HG03521 (cell line): ENCODE measurements at regions not wholly inside any gene's neighbourhood (a gene's known extent, or its start where the extent isn't known, plus 50 kb on each side); places are given as distances from the start of the nearest gene placed in this dataset.

ENCODE experiments used
- ATAC-seq: cut with Tn5 transposase; IDR thresholded peaks from one replicate; pipeline ENCODE4 v1.9.1; 2021; ENCODE audit warnings: mild to moderate bottlenecking, moderate library complexity; ENCODE audit not compliant: unreplicated experiment

DNA sequence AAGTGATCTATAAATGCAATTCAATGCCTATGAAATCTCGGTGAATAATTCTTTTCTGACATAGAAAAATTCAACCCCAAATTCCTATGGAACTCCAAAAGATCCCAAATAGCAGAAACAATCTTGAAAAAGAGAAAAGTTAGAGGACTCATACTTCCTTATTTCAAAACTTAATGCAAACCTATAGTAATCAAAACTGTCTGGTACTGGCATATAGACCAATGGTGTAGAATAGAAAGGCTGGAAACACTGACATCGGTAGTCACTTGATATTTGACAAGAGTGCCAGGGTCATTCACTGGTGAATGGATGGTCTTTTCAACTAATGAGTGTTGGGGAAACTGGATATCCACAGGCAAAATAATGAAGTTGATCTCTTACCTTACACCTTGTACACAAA is 637.1 kb upstream of the PCDH9 start:
- ATAC-seq, result no peak

DNA sequence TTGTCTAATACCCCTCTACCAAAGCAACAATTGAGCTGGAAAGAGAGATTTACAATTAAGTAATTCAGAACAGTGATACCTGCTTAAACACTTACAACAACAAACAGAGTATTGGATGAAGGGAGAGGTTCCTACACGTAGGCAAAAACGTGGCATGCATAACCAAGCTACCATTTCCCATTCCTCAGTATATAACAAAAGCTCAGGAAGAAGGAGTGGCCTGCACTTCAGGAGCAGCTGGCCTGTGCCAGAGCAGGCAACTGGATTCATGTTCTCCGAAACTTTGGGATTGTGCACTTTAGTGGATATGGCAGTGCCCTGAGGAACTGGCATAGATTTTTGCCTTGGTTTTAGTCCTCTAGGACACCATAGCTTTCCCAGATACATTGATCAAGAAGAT is 630.2 kb upstream of the PCDH9 start:
- ATAC-seq, result no peak

DNA sequence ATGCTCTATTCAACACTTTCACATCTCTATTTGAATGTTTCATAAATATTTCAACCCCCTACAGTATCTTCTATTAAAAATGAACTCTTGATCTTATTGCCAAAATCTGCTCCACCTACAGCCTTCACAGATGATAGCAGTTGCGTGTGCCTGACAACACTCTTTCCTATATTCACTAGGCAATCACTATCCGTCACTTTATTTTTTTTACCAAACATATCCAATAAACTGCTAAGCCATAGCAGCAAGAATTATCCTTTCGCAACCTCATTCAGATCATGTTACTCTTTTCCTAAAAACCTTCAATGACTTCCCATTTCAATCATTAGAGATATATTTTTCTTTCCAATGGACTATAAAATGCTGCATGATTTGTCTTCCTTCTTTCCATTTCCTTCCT is 629.8 kb upstream of the PCDH9 start:
- ATAC-seq, result no peak

DNA sequence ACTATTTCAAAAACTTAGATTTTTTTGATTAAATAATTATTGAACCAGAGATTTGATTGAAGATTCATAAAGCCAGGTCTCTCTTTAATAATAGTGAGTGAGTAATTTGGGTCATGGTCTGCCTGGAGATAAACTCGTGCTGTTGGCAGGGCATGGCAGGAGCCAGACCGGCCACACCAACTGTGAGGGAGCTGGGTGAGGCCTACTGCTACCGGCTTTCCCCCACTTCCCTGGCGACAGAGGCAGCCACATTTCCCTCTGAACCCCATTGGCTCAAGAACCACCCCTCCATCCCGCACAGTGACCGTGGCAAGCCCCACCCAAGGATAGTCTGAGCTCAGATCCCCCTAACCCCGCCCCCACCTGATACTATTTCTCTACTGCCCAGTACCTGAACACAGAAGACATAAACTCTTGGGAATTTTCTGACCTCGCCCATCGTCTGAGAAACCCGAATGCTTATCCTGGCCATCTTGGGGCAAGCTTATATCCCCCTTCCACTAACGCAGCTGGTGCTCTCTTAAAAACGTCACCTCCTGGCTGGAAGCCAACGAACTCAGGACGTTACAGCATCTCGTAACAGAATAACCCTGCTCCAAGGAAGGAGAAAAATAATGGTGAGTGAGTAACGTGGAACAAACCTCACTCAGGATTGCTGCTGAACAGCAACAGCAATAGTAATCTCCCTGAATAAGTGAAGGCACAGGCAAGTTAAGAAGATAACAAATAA is 627.6 kb upstream of the PCDH9 start:
- no peak for ATAC-seq

DNA sequence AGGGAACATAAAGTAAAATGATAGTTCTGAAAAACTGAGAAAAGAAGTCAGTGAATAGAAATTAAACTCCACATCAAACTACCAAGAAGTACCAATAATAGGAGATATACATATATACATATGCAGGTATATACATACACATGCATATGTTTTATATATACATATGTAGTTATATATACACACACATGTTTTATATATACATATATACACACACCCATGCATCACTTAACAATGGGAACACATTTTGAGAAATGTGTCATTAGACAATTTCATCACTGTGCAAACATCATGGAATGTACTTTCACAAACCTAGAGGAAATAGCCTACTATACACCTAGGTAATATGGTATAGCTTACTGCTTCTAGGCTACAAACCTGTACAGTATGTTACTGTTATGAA is 626.8 kb upstream of the PCDH9 start:
- ATAC-seq, result no peak

DNA sequence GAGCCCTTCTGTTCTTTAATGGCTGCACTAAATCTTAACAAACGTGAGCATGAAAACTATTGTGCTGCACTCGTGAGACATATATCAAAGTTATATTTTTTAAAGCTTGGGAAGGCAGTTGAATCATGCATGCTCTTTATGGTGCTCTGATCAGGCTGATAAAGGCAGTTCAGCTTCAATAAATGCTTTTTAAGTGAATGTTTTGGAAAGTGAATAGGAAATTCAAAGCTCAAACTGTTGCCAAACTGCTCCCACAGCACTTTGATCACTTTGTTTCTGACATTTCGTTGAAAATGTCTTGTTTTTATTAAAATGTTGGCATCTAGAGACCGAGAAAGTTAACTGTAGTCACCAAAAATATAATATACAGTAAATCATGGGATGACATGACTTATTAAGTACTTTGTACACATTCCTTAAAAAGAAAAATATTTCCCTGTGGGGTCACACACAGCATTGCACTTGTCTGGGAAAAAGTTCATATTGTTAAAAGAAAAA is 625.7 kb upstream of the PCDH9 start:
- ATAC-seq, result no peak

DNA sequence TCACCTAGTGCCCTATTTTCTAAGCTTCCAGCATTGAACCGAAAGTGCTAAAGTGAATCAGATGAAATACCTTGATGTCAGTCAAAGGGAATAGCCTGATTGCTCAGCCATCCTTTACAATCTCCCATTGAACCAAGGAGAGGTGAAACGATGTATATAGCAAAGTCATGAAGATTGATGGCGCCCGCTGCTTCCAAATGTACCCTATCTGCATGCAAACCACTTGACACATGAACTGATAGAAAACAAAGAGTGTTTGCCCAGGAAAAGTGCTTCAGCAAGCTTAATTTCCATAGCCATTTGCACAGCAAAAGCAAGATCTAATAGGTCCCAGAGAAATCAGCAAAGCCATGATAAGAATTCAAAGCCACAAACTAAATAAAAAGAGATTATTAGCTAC is 624.9 kb upstream of the PCDH9 start:
- ATAC-seq, result no peak

DNA sequence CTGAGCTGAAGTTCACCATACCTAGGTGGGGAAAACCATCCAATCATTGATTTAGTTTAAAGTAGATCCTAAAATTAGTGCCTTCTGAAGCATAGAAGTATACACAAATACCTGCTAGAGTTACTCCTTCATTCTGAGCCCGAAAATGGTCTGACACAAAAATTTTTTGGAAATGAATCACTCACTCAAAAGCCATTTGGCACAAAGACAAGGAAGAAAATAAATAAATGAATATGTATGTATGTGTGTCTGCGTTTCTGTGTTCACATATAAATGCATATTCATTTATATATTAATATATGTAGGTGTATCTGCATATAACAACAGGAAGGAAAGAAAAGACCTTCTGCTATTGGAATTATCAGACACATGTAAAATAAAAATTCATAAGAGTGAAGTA is 614.4 kb upstream of the PCDH9 start:
- no peak for ATAC-seq

DNA sequence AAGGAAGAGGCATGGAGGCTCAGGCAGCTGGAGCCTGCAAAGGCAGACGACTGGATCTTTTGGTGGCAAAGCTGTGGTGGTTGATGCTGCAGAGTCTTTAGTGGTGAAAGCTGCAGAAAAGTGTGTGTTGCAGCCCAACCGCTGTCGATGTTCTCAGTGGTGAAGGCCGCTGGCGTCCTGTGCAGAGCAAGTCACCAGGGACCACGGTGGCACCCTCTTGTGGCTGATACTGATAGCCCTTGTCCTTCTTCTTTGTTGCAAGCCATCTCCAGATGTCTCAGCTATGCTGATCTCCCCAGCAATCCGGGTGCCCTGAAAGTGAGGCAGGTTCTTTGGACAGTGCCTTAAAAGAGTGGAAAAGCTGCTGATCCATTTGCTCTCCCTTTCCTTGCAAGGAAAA is 610.9 kb upstream of the PCDH9 start:
- no peak for ATAC-seq

DNA sequence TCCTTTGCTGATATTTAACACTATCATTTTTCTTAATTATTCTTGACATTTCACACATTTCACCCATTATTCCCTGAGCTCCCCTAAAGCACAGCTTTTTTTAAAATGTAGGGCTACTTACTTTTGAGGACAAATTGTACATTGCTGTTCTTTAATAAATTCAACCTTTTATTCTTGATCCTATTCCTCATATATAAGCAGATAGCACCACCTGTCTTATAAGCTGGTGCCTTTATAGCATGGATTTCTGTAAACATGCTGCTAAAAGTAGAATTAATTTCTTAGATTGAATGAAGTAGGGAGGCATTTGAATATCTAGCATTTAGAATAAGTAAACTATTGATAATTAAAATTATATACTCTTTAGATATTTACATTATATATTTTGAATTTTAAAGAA is 603.4 kb upstream of the PCDH9 start:
- no peak for ATAC-seq

DNA sequence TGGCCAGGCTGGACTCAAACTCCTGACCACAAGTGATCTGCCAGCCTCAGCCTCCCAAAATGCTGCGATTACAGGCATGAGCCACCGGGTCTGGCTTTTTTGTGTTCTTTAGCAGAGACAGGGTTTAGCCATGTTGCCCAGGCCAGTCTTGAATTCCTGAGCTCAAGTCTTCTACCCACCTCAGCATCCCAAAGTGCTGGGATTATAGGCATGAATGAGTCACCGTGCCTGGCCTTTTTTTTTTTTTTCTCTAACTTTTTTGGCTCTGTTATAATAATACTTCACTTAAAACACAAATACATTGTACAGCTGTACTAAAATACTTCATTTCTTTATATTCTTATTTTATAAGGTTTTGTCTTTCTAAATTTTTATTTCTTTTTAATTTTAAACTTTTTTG is 599.5 kb upstream of the PCDH9 start:
- no peak for ATAC-seq

DNA sequence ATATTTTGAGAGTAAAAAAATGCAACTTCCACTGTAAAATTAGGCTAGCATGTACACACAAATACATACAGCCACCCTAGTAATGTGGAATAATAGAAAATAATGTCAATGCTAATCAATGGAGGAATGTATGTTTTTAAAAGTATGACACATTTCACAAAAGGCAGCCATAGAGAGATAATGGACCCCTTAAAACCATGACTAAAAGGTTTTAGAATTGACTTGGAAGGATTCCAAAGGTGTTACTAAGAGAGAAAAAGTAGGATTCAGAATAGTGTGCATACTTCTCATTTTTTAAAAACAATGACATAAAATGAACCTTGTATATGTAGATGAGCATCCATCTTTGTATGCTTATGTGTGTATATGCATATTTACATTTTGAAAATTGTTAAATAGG is 597.9 kb upstream of the PCDH9 start:
- no peak for ATAC-seq

DNA sequence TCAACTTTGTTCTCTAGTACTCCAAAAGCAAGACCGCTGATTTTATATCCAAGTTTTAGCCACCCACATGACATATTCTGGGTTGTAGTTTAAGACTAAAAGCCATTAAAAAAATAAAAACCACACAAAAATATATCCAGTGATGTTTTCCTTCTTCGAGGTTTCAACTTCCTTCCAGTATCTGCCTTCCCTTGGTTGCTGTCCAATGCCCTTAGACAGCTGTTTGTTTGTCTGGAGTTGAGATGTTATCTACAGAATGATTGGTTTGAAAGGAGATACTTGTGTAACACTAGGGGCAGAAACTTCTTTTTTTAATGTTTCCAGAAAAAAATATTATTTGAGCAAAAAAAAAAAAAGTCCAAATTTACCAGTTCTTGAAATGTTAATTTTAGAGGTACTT is 591.5 kb upstream of the PCDH9 start:
- ATAC-seq, result no peak

DNA sequence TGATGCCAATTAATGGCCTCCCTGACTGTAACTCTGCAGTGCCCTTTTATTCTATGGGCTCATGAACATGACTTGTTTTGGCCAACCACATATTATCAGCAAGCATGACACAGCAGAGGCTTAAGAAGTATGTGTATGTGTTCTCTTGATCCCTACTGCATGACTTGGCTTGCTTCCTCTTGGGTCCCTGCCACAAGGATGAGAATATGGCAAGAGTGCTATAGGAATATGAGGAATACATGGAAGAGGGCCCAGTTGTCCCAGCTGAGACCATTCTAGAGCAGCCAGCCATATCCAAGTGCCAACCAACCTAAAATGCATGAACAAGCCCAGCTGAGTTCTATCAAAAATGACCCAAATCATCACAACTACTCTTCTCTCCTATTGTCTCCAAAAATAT is 576.7 kb upstream of the PCDH9 start:
- no peak for ATAC-seq

DNA sequence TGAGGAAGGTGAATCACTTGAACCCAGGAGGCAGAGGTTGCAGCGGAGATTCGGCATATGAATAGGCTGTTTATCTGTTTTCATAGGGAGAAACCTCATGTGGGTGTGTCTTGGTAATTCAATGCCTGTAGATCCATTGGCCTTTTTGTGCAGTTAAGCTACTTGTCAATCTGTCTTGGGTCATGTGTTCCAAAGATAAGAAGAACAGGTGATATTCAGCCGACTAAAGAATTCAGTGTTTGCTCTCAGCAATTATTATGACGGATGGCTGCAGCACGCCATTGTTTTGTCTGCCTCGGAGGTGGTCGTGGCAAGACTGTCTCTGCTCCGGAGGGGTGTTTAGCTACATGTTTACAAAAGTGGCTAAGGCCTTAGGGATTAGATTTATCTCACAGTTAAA is 573.0 kb upstream of the PCDH9 start:
- no peak for ATAC-seq

DNA sequence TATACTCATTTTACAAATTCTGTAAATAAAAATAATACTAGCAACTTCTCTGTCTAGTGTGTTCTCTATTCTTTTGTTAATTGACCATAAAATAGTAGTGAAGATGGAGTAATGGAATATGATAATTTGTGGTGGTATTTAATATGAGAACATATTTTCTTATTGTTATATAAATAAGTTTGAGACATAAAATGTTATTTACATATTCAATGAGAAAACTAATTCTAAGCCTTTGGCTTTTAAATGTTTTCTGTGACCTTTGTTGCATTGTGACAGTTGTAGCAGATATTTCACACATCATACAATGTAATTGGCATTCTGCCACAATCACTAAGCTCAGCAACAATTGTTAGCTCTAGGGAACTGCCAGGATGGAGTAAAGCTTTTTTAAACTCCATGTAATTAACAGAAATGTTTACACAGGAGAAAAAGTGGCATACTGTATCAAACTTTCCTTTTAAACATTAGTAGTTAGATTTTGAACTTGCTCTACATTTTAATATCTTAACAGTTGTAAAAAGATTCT is 562.1 kb upstream of the PCDH9 start:
- ATAC-seq, result no peak

DNA sequence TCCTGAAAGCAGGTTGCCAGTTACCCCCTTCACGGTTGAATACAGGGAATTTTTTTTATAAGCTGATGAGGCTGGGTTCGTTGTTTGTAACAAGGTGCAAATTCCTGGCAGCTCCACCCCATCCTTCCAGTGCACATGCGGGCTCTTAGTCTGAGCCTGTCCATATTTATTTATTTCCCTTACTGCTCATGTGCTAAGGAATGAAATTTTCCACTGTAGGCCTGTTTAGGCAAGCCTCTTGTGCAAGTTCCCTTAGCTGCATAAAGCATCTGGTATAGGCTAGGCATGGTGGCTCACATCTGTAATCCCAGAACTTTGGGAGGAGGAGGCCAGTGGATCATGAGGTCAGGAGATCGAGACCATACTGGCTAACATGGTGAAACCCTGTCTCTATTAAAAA is 560.9 kb upstream of the PCDH9 start:
- ATAC-seq, result no peak

DNA sequence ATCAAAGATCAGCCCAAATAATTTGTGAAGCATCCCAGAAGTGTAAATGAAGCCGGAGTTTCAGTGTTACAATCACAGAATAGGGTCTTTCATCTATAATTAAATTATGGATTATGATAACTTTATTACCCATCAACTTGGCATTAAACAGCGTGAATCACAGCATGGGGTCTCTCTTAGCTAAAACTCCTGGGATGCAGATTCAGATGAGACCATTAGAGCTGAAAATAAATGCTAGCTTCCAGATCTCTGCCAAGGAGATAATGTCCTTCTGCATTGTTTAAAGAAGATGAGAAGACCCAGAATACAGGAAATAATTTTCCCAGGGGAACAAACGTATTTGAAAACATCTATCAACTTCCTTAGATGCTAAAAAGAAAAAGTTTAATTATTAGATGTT is 546.0 kb upstream of the PCDH9 start:
- ATAC-seq, result no peak

DNA sequence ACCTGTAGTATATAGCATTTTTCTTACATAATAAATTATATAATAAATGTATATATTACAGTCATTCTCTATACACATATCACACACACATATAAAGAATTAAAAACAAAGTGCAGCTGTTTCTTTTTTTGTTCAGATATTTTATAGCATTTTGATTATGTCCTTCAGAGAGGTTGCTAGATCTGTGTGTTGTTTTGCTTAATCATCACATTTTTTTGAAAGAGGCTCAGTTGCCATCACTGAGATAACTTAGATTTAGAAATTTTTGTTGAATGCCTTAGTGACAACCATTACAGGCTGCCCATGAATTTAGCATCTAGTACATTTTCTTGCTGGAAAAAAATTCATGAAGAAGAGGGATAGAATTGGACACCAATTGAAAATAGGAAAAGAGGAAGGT is 545.2 kb upstream of the PCDH9 start:
- no peak for ATAC-seq

DNA sequence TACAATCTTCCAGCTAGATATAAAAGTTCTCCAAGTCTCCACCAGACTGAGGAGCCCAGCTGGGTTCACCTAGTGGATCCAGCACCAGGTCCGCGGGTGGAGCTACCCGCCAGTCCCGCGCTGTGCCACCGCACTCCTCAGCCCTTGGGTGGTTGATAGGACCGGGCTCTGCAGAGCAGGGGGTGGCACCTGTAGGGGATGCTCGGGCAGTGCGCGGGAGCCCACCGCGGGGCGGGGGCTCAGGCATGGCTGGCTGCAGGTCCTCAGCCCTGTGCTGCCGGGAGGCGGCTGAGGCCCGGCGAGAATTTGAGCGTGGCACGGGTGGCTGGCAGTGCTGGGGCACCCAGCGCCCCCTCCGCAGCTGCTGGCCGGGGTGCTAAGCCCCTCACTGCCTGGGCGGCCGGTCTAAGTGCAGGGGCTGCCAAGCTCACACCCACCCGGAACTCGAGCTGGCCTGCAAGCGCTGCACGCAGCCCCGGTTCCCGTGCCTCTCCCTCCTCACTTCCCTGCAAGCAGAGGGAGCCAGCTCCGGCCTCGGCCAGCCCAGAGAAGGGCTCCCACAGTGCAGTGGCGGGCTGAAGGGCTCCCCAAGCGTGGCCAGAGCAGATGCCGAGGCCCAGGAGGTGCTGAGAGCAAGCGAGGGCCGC is 542.8 kb upstream of the PCDH9 start:
- ATAC-seq, result no peak

DNA sequence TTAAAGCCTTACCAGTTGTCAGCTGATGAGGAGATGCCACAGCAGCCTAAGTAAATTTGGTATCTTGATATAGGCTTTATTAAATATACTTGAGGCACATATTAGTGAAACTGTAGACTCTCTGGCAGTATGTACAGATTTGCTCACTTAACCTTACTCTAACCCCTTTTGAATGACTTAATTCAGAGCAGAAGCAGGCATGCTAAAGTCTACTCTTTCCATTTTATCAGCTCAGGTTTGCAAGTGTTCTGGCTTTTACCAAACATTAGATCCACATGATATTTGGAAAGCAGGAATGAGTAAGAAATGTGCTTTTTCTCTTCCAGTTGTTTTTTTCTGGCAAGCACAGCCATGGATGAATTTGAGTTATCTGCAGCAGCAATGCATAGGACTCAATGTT is 541.0 kb upstream of the PCDH9 start:
- no peak for ATAC-seq

DNA sequence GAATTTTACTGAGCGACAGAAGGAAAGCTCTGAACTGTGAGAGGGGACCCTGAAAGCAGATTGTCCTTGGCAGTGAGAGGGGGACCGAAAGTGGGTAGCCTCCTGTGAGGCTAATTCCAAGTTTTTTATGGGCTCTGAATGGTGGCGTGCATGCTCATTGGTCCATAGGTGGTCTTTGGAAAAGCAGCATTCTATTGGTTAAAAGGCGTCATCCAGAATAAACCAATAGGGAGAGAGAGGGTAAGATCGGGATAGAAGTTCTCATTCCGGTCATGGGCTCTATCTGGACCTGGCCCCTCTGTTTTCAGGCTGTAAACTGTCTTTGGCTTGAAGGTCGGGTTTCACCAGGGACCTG is 539.8 kb upstream of the PCDH9 start:
- ATAC-seq, result no peak
